Fibroblast of skin of left quadriceps (primary cell): ENCODE measurements at regions not wholly inside any gene's neighbourhood (a gene's known extent, or its start where the extent isn't known, plus 50 kb on each side); places are given as distances from the start of the nearest gene placed in this dataset.
"Not testable (repeated sequence)": the region's sequence is repeated elsewhere in the genome, so short reads cannot be mapped to it uniquely, and the experiment has no call there.

Source experiments
- DNase-seq, 2 experiments: peaks; one replicate each; pipeline ENCODE4 v3.0.0-alpha.2; 2013; ENCODE audit warnings: low read depth in 2 of 2

GRCh38 chrX:128619490-128619889, 567.3 kb upstream of the ACTRT1 start:
- no peak for DNase-seq

- no peak for DNase-seq
These were observed 564.7 kb upstream of the ACTRT1 start for GRCh38 chrX:128616933-128617332.

- not testable (repeated sequence) for DNase-seq
These were observed 554.6 kb upstream of the ACTRT1 start for GRCh38 chrX:128606817-128607216.

- not testable (repeated sequence) for DNase-seq
These were observed 554.2 kb upstream of the ACTRT1 start for GRCh38 chrX:128606357-128606756.

GRCh38 chrX:128601706-128602105, 549.5 kb upstream of the ACTRT1 start:
- DNase-seq, result no peak

GRCh38 chrX:128599632-128600031, 547.4 kb upstream of the ACTRT1 start:
- no peak for DNase-seq

GRCh38 chrX:128582036-128582435, 529.8 kb upstream of the ACTRT1 start:
- no peak for DNase-seq

- no peak for DNase-seq
These were observed 529.4 kb upstream of the ACTRT1 start for GRCh38 chrX:128581615-128582014.

GRCh38 chrX:128543114-128543513, 490.9 kb upstream of the ACTRT1 start:
- no peak for DNase-seq

GRCh38 chrX:128518508-128518907, 466.3 kb upstream of the ACTRT1 start:
- DNase-seq, result peak; percentile 3 to 12

GRCh38 chrX:128517691-128518090, 465.5 kb upstream of the ACTRT1 start:
- DNase-seq, result no peak

GRCh38 chrX:128504496-128504895, 452.3 kb upstream of the ACTRT1 start:
- DNase-seq, result no peak

- DNase-seq, result peak; percentile 19 to 23
These were observed 411.9 kb upstream of the ACTRT1 start for GRCh38 chrX:128464116-128464515.

- no peak for DNase-seq
These were observed 408.6 kb upstream of the ACTRT1 start for GRCh38 chrX:128460835-128461234.

- DNase-seq, result peak; percentile 59 to 65
These were observed 406.7 kb upstream of the ACTRT1 start for GRCh38 chrX:128458888-128459287.

GRCh38 chrX:128457674-128458073, 405.5 kb upstream of the ACTRT1 start:
- DNase-seq, result no peak

GRCh38 chrX:128439159-128439558, 387.0 kb upstream of the ACTRT1 start:
- DNase-seq, result no peak

GRCh38 chrX:128438082-128438481, 385.9 kb upstream of the ACTRT1 start:
- no peak for DNase-seq

- DNase-seq, result no peak
These were observed 384.3 kb upstream of the ACTRT1 start for GRCh38 chrX:128436397-128437103.

GRCh38 chrX:128425546-128425945, 373.3 kb upstream of the ACTRT1 start:
- no peak for DNase-seq

GRCh38 chrX:128408842-128409241, 356.6 kb upstream of the ACTRT1 start:
- DNase-seq, result no peak

GRCh38 chrX:128396601-128397000, 344.4 kb upstream of the ACTRT1 start:
- peak; percentile 4 to 7 for DNase-seq

- not testable (repeated sequence) for DNase-seq
These were observed 331.6 kb upstream of the ACTRT1 start for GRCh38 chrX:128383846-128384245.

GRCh38 chrX:128365492-128365891, 313.3 kb upstream of the ACTRT1 start:
- no peak for DNase-seq
